MM.1S (cell line): ENCODE measurements at regions not wholly inside any gene's neighbourhood (a gene's known extent, or its start where the extent isn't known, plus 50 kb on each side); places are given as distances from the start of the nearest gene placed in this dataset.

Experiments used
- CTCF ChIP-seq: fragments of 300-600 bp; sonication (generic); IDR thresholded peaks from 2 replicates; pipeline ENCODE4 v1.5.1; 2016; ENCODE audit warnings: antibody characterized with exemption, low read length, mixed read lengths
- EZH2 ChIP-seq: fragments of 300-600 bp; sonication (generic); optimal IDR thresholded peaks from 2 replicates; pipeline ENCODE3; 2017; ENCODE audit warnings: low read depth, mild to moderate bottlenecking, antibody characterized with exemption, low read length, mixed read lengths
- EZH2phosphoT487 ChIP-seq: fragments of 300-600 bp; sonication (generic); IDR thresholded peaks from 2 replicates; pipeline ENCODE4 v1.6.1; 2018; ENCODE audit warnings: antibody characterized with exemption, low read length

DNA sequence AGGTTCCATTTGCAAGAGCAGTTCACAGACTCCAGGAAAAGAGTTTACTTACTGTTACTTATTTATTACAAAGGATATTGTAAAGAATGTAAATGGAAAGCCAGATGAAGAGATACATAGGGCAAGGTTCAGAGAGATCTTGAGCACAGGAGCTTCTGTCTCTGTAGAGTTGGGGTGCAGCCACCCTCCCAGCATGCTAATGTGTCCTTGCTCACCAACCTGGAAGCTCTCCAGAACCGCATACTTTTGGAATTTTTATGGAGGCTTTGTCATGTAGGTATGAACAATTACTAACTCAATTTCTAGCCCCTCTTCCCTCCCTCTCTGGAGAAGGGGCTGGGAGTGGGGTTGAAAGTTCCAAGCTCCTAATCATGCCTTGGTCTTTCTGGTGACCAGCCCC, 857.2 kb downstream of the RPA4 start:
- TF ChIP-seq EZH2 = no peak
- no peak for TF ChIP-seq CTCF
- no peak for TF ChIP-seq EZH2phosphoT487
